NCI-H128 (cell line): ENCODE measurements at regions not wholly inside any gene's neighbourhood (a gene's known extent, or its start where the extent isn't known, plus 50 kb on each side); places are given as distances from the start of the nearest gene placed in this dataset.

Experiments used
- DNase-seq: peaks from one replicate; lab custom pipeline; 2025; ENCODE audit not compliant: unreplicated experiment; lab: John Stamatoyannopoulos, UW

DNA sequence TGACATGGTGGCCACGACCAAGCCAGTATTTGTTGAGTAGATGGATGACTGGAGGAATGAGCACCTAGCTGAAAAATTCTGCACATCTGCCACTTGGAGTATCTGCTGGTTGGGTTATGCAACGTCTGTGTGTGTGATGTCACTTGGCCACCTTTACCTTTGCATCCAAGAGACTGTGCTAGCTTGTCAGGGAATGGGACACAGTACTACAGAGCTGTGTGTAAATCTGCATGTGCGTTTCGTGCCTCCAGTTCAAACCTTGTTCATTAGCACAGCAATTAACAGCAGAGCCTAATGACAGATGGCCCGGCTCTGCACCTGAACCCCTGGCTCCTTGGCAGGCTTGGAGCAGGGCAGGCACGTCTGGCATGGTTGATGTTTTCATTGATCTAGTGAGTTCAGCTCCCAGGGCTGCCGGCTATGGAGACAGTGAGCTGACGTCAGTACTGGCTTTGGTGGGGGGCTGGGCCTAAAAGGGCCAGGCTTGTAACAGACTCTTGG is 188.4 kb upstream of the NAV2 start:
- no peak for DNase-seq

DNA sequence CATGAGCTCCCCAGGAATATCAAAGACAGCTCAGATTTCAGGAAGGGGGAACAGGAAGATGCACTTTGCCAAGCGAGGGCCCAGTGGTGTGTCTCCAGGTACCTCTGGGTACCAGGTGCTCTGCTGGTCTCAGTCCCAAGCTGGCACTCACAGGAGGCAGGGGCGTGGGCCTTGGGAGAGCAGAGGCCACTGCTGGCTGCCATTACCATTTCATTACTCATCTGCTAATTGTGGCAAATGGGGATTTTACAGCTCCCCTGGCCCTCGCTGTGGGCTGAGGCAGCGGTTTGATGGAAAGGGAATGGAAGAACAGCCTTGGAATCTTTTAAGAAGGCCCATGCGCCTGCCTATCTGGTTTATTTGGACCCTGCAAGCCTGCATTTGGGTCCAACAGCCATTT is 192.0 kb upstream of the NAV2 start:
- DNase-seq: no peak

DNA sequence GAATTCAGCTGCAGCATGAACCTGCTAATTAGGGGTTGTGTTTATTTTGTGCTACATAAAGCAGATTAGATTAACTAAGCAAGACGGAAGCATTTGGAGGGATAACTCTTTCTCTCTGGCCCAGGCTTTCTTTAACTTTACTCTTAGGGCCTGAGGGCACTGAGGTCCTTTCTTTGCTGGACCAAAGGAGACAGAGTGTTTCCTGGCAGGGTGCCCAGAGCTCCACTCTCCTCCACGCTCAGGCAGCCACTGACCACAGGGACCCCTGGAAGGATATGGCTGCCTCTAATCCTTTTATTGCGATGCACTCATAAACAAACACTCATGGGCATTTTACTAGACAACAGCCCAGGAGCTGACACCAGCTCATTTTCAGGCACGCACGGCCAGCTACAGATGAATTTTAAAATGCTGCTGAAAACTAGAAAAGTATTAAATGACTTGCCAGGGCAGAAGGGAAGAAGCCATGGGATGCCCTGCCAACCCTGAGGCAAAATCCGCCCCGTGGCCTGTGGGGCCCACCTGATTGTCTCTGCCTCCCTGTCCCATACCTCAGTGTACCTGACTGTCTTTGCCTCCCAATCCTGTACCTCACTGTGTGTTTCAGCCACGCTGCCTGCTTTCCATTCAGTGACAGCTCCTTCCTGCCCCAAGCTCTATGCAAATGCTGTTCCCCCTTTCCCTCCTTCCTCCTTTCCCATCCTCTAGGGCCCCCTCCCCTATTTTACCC is 192.6 kb upstream of the NAV2 start:
- DNase-seq: no peak

DNA sequence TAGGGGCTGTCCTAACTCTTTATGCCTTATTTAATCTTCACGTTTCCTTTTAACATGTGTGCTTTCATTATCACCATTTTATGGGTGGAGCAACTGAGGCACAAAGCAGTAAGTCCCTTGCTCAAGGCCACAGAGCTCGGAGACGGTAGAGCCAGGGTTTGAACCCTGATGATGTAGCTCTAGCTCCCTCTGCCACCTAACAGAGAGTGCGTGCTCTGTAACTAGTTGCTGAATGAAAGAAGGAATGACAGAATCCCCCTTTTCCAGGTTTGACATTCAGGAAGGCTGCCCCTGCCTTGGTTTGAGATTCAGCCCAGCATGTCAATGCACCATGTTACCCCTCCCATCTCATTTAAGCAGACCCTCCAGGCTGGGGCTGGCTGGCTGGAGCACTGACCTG is 193.3 kb upstream of the NAV2 start:
- no peak for DNase-seq

DNA sequence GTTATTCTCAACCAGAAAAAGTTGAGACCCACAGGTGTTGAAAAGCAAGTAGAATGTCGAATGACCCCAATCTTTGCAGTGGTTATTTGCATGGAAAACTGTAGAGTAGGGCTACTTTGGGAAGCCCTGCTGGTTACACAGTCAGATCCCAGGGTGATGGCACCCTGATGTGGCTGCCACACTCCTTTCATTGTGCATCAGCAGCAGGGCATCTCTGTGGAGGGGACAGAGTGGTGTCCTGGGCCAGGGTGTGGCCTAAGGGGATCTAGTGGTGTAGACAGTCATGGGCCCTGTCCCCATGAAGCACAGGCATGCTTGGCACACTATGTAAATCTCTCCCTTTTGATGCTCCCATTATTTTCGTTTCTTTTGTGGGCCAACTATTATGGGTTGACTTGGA is 199.4 kb upstream of the NAV2 start:
- no peak for DNase-seq

DNA sequence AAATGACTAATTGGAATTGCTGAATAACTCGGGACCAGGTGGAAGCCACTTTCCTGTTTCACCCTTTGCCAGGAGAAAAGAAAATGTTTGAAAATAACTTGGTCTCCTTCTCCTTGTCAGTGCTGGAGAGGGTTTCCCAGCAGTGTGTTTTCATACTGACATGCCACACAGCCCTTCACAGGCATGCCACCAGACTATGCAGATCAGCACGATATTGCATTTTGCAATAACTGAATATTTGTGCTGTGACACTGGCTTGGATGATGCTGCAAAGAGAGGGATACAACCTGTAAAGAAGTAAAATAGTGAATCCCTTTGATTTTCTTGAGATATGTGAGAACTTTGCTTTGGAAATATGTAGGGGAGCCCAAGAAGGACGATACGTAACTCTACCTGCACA is 200.0 kb upstream of the NAV2 start:
- DNase-seq: no peak

DNA sequence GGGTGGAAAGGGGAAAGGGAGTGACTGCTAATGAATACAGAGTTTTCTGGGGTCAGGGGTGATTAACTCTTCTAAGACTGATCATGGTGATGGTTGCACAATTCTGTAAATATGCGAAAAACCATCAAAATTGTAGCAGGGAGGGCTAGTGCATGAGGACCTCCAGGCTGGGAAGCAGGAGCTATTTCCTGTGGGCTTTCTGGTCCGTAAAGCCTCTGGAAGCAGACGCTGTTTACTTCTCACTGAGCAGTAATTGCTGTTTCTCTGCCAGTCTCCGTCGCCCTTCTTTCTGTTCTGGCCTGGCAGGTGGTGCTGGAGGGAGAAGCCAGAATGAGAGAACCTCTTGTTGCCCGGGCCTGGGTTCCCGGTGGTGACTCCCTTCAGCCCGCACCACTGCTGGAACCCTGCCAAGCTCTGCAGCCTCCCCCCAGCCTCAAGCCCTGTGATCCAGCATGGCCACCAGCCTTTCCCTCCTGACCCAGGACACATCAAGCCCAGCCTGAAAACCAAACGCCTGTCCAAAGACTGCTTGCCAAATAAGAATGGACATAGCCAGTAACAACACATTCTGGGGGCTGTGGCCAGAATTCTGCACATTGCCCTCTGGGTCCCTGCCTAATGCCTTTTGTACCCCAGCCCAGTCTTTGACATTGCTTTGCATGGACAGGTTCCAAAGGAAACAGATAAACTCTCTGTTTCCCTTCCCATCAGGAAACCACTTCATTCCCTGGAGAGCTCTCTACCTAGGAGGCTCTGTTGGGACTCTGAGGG is 201.0 kb upstream of the NAV2 start:
- DNase-seq: no peak

DNA sequence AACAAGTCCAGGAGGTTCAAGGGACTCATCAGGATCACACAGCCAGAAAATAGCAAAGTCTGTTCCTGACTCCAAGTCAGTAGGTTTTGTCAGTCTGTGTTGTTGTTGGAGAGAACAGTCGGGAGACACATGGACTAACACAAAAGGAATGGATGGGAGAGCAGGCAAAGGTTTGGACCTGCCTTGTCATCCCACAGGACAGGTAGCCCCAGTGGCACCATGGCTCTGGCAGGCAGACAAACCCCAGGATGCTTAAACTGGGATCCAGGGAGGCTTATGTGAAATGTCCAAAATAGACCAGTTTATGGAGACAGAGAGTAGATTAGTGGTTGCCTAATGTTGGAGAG is 201.6 kb upstream of the NAV2 start:
- no peak for DNase-seq

DNA sequence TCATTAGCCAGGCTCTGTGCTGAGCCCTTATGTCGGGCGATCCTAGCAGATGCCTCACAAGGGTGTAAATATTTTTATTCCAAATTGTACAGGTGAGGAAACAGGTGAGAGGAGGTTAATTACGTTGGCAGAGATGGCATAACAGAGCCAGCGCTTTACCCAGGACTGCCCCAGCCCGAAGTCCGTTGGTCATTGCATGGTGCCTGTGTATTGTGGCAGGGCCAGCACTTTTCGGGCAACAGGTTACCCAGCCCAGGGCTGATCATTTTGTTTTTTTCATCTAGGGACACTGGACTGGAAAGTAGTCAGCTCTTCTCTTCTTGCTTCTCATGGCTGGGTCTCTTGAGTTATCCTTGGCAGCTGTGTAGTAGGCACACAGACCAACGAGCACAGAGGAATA is 202.2 kb upstream of the NAV2 start:
- DNase-seq: no peak

DNA sequence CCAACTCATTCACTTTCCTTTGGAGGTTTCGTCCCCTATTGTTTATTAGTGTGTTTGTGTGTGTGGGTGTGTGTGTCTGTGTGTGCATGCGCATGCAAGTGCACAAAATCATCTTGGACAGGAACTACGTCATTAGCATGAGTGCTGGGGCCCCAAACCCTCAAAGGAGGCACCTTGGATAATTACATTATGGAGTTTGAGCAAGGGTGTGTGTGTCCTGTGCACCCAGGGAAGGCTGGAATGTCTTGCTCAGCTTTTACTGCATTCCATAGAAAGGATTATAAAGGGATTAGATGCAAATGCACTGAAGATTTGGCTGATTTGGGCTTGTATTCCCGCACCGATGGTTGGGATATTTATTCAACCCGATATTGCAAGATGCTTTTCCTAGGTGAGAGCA is 203.4 kb upstream of the NAV2 start:
- DNase-seq: no peak

DNA sequence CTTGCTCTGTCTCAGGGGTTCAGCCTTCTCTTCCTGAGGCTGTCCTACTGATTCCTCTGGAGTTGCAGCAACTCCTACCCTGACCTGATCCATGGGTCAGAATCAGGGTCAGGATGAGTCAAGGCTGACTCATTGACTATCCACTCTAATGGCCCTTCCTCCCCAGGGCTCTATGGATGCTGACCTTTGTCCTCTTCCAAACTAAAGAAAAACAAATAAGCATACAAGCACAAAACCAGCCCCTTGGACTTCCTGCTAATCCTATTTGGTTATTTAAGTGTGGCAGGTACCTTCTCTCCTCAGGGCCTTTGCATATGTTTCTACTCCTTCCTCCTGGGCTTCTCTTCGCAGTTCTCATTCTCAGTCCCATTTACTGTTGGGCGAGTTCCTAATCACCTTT is 204.5 kb upstream of the NAV2 start:
- no peak for DNase-seq

DNA sequence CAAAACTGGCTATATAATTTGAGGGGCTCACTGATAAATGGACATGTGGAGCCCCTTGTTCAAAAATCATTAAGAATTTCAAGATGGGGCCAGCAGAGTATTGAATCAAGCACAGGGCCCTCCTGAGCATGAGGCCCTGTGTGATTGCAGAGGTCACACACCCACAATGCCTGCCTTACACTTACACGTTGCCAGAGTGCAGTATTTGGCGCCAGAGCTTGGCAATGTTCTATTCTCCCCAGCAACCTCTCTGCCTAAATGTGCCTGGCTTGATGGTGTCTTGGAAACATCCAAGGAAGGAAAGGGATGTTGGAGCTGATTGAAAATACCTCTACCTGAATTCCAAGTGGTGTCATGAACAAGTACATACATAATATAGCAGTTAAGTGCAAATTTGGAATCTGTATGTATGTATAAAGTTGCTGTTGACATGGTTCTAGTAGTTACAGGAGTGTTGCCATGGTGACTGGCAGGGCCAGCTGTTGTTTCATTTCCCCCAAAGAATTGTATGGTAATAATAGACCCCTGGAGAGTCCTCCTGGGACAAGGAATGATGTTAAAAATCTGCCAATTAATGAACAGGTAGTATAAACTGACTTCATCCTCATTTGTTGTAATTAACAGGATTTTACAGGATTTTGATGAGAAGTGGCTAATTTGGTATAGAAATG is 205.7 kb upstream of the NAV2 start:
- no peak for DNase-seq

DNA sequence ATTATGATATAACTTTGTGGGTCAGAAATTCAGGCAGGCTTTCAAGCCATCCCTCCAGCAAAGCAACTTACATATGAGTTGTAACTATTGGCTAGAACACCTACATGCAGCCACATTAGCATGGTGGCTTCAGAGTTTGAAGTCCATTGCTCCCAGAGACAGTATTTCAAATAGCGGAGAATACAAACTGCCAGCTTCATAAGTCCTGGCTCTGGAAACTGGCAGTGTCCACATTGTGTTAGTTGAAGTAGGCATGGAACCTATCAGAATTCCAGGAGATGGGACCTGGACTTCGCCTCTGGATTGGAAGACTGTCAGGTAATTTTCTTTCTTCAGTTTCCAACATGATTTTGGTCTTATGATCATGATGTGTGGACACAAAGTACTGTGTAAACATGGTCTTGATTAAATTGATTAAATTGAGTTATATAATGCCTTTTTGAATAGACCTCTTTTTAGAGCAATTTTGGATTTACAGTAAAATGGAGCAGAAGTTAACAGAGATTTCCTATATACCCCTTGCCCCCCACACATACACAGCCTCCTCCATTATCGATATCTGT is 209.9 kb upstream of the NAV2 start:
- DNase-seq: no peak

DNA sequence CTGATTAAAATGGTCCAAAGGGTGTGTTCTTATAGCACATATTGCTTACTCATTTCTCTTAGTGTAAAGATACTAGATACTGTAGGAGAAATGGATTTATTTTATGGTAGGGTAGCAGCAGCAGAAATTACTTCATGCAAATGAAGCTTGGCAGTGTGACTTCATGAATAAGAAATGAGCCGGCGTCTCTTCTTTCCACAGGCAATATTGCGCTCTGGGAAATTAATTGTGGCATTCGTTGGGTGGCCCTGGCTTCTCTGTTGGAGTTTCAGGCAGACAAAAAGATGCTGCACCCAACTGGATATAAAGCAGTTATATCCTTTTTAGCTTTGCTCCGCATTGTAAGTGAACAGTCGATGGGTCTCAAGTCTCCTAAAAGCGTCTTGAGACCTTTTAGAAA is 211.0 kb upstream of the NAV2 start:
- DNase-seq: no peak

DNA sequence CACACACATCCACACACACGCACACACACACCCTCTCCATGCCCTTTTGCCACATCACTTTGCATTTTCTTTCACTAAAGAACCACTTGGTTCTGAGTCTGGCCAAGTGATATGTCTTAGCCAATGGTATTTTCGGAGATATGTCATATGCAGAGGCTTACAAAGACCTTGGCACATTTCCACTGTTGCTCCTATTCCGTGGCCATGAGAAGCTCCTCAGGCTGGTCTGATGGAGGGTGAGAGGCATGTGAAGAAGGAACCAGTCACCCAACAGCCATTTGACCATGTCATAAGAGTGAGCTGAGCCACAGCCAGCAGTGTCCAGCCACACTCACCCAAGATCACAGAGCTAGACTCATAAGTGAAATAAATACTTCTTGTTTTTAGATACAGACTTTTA is 212.6 kb upstream of the NAV2 start:
- no peak for DNase-seq

DNA sequence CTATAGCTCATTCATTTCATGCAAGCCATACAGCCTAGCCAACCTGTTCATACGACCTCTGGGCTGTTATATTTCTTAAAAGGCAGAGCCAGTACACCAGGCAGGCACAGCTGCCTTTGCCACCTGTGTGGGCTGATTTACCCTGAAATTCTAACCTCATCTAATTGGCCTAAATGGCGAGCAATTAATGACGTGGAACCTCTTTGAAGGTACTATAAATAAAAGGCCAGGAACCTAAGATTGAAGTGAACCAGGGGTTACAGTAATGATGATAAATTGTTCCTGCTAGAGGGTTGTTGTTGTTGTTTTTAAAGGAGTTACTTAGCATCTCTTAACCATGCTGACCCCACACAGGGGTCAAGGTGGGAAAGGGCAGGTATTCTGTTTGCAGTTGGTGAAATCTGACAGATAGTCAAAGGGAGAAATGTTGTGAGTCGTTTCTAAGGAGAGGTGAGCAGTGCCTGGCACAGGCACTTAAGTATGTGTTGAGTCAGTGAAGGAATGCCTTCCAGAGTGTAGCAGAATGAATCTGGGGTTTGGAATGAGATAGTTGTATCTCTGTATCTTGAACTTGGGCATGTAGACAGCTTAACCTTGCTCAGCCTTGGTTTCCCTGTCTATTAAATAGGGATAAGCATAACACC is 213.5 kb upstream of the NAV2 start:
- DNase-seq: no peak

DNA sequence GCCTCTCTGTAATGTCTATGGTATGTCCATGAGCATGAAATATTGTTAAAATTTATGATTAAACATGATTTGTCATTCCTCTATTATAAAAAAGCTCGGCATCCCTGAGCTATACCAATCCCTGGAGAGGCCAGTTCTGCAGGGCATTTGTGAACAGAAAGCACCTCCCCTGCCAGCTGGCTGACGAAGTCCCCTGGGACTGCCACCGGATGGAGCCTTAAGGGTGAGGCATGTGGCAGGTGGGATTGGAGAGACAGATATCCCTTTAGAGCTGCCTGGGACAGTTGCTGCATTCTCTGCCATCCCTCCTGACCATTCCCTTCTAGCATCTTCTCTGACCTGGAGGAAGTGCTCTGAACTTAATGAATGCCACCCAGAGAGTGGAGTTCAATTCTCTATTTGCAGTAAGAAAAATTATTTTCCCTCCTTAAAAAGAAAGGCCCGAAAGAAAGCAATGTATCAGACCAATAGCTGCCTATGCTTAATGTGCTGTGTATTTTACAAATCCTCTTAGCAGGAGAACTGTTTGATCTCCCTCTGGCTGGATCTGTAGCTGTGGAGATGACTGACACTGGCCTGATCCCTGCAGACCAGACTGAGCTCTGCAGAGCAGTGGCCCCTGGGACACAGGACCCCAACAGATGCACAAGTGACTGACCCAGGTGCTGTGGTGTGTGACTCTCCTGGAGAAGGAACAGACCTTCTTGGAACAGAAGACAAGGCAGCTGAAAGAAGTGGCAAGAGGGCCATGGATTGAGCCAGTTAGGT is 219.0 kb upstream of the NAV2 start:
- DNase-seq: no peak

DNA sequence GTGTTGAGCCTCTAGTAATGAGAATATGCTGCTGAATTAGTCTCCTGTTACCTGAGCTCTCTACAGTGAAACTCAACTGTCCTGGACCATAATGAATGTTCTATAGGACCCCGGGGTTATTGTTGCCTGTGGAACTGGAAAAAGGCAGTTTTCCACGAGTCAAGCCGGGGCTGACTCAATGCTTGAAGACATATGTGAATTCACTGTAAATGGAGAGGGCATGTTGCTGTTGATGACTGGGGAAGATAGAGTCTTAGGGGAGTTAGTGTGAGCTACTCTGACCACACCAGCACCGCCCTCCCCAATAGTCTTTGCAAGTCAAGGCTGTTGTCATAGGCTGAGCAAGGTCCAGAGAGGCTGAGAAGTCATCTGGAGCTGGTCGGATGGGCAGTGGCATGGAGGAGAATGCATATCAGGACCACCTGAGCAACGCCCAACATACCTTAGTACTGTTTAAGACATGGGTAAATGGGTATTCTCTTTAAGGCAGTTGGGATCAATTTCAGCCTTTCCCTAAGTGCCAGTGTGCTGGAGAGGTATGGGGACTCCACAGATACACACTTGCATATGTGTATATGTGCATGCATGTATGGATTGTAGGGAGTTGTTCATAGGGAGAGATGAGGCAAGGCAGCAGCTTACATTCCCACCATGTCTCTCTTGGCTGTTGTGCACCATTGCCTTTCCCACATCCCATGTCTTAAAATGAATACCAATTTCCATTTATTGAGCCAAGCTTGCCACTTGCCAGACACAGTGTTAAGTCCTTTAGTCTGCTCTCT is 230.1 kb upstream of the NAV2 start:
- DNase-seq: no peak

DNA sequence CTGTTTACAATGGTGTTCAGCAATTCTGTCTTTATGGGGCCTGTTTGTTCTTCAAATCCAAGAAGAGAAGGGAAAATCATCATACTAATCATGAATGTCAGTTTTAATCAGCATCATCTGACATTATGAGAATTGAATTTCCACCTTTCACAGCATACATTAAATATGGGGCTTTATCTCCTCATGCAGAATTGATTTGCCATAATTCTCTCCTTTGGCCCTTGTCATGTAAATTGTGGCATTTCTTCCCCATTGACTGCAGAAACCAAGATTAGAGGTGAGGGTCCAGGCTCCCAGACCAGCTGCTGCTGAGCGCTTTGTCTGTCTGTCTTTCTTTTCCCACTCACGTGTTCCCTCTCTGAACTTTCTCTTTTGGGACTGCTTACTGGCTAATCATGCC is 232.1 kb upstream of the NAV2 start:
- DNase-seq: no peak

DNA sequence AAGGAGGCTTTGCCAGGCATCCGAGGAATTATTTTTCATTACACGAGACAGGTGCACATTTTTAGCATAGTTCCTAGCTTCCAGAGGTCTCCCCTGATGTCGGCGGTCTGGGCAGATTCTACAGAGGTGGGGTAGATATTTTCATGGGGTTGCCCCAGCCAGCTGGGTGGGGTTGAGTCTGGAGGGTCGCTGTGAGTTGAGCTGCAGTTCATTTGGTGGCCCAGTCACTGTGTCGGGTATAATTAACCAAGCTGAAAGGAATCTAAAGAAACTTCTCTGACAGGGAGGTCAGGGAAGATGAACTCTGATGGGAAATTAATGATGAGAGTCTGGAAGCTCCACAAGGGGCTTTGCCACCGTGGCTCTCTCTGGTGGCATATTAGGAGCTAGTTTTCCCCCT is 233.7 kb upstream of the NAV2 start:
- DNase-seq: no peak
